MCF 10A (cell line): ENCODE measurements at regions not wholly inside any gene's neighbourhood (a gene's known extent, or its start where the extent isn't known, plus 50 kb on each side); places are given as distances from the start of the nearest gene placed in this dataset.
"Not testable (repeated sequence)": the region's sequence is repeated elsewhere in the genome, so short reads cannot be mapped to it uniquely, and the experiment has no call there.

Experiments
- BruUV-seq: library from RNA; stranded (reverse); fragments of 400-500 nt; replicated peaks from 2 replicates; lab custom pipeline; 2021; lab: Mats Ljungman, UMichigan
- CTCF ChIA-PET: fragments of 300-600 bp; sonication (Branson Sonifier 250); formaldehyde crosslinking; extraction: SDS; loops from one replicate; lab custom pipeline; 2021; ENCODE audit warnings: antibody characterized with exemption, inconsistent platforms; lab: Yijun Ruan, JAX
- POLR2A ChIA-PET: fragments of 300-600, 350-650 bp; sonication (Branson Sonifier 250); formaldehyde crosslinking; extraction: SDS; loops from one replicate; lab custom pipeline; 2020; ENCODE audit warnings: antibody characterized with exemption, inconsistent platforms; lab: Yijun Ruan, JAX
- DNase-seq: peaks from one replicate; pipeline ENCODE4 v3.0.0-alpha.2; 2018; ENCODE audit not compliant: unreplicated experiment
- H3K27ac Mint-ChIP-seq: one replicate; pipeline ENCODE4 v1.8.0; 2022; ENCODE audit warnings: mild to moderate bottlenecking, low read depth, mixed read lengths; ENCODE audit not compliant: unreplicated experiment
- H3K27me3 Mint-ChIP-seq: one replicate; pipeline ENCODE4 v1.8.0; 2022; ENCODE audit warnings: mixed read lengths; ENCODE audit not compliant: insufficient read depth, unreplicated experiment
- H3K36me3 Mint-ChIP-seq: one replicate; pipeline ENCODE4 v1.8.0; 2022; ENCODE audit warnings: mild to moderate bottlenecking, moderate library complexity, mixed read lengths; ENCODE audit not compliant: insufficient read depth, unreplicated experiment
- H3K4me1 Mint-ChIP-seq: one replicate; pipeline ENCODE4 v1.8.0; 2022; ENCODE audit warnings: mixed read lengths; ENCODE audit not compliant: insufficient read depth, unreplicated experiment
- H3K4me3 Mint-ChIP-seq: one replicate; pipeline ENCODE4 v1.8.0; 2022; ENCODE audit warnings: mild to moderate bottlenecking, moderate library complexity, mixed read lengths; ENCODE audit not compliant: unreplicated experiment
- H3K9me3 Mint-ChIP-seq: one replicate; pipeline ENCODE4 v1.8.0; 2022; ENCODE audit warnings: mixed read lengths; ENCODE audit not compliant: unreplicated experiment
- CTCF ChIP-seq: fragments of 200-600 bp; IDR thresholded peaks from one replicate; pipeline ENCODE4 v1.8.0; 2022; ENCODE audit warnings: antibody characterized with exemption, mild to moderate bottlenecking; ENCODE audit not compliant: unreplicated experiment
- intact Hi-C: fragments of 100-400 bp; cut with micrococcal nuclease; formaldehyde crosslinking; loops from 2 replicates; pipeline ENCODE4 v1.14.1; 2022

- no TSS peak for BruUV-seq
- intact Hi-C loops: no loop called here
- DNase-seq: no peak
- Mint-ChIP-seq H3K27me3 (no peaks in the 10 kb centered on the region), H3K9me3 (no peaks in the 10 kb centered on the region), H3K4me3 (no peak overlapping the region), H3K4me1 (no peaks in the 10 kb centered on the region), H3K27ac (no peak overlapping the region), H3K36me3 (no peaks in the 10 kb centered on the region)
- POLR2A ChIA-PET: no interaction called here
- no peak for TF ChIP-seq CTCF
- CTCF ChIA-PET: no interaction called here
These were observed 315.9 kb upstream of the TCF4 start for GRCh38 chr18:55903911-55904310.

GRCh38 chr18:55900380-55900779 lies 312.4 kb upstream of the TCF4 start:
- Mint-ChIP-seq H3K27ac (no peak overlapping the region), H3K4me3 (no peak overlapping the region), H3K4me1 (no peaks in the 10 kb centered on the region), H3K9me3 (no peaks in the 10 kb centered on the region), H3K36me3 (no peaks in the 10 kb centered on the region), H3K27me3 (no peaks in the 10 kb centered on the region)
- POLR2A ChIA-PET: no interaction called here
- CTCF ChIA-PET: interaction anchor here (0.6 kb wide), 1 partner anchor 259 kb away, joined by 3 read pairs; no protein-coding TSS in a partner anchor
- no peak for TF ChIP-seq CTCF
- no TSS peak for BruUV-seq
- intact Hi-C loops: no loop called here
- DNase-seq: no peak

- Mint-ChIP-seq H3K4me3 (no peak overlapping the region), H3K27ac (no peak overlapping the region), H3K9me3 (no peaks in the 10 kb centered on the region), H3K27me3 (no peaks in the 10 kb centered on the region), H3K36me3 (no peaks in the 10 kb centered on the region), H3K4me1 (no peaks in the 10 kb centered on the region)
- intact Hi-C loops: no loop called here
- POLR2A ChIA-PET: no interaction called here
- no TSS peak for BruUV-seq
- DNase-seq: no peak
- CTCF ChIA-PET: interaction anchor here (0.6 to 0.7 kb wide), 2 partner anchors 36 to 539 kb away, joined by 3 to 6 read pairs; no protein-coding TSS in a partner anchor
- no peak for TF ChIP-seq CTCF
These were observed 309.2 kb upstream of the TCF4 start for GRCh38 chr18:55897091-55897689.

- intact Hi-C loops: no loop called here
- no TSS peak for BruUV-seq
- Mint-ChIP-seq H3K4me1 (no peaks in the 10 kb centered on the region), H3K36me3 (no peaks in the 10 kb centered on the region), H3K27me3 (no peaks in the 10 kb centered on the region), H3K27ac (no peak overlapping the region), H3K4me3 (no peak overlapping the region), H3K9me3 (no peaks in the 10 kb centered on the region)
- no peak for DNase-seq
- ChIA-PET CTCF (no interaction called here), POLR2A (interaction anchor here (0.7 to 1.2 kb wide), 3 partner anchors 13 to 583 kb away, joined by 3 read pairs; no protein-coding TSS in a partner anchor)
- TF ChIP-seq CTCF: no peak
These were observed 306.0 kb upstream of the TCF4 start for GRCh38 chr18:55893948-55894347.

- H3K27ac Mint-ChIP-seq, intact Hi-C loops, BruUV-seq, H3K9me3 Mint-ChIP-seq, DNase-seq, H3K4me1 Mint-ChIP-seq, H3K36me3 Mint-ChIP-seq, H3K27me3 Mint-ChIP-seq, H3K4me3 Mint-ChIP-seq: not testable (repeated sequence)
- CTCF ChIA-PET: interaction anchor here (0.6 kb wide), 1 partner anchor 356 kb away, joined by 5 read pairs; no protein-coding TSS in a partner anchor
- POLR2A ChIA-PET: interaction anchor here (0.7 kb wide), 2 partner anchors 14 to 584 kb away, joined by 3 read pairs; no protein-coding TSS in a partner anchor
These were observed 305.1 kb upstream of the TCF4 start for GRCh38 chr18:55892862-55893813.
